TTC549 (cell line): ENCODE measurements at regions not wholly inside any gene's neighbourhood (a gene's known extent, or its start where the extent isn't known, plus 50 kb on each side); places are given as distances from the start of the nearest gene placed in this dataset.

Experiments used
- FAIRE-seq: peaks from 2 replicates; lab custom pipeline; 2012; peaks lifted over from hg19 to GRCh38; lab: Jason Lieb, UNC

DNA sequence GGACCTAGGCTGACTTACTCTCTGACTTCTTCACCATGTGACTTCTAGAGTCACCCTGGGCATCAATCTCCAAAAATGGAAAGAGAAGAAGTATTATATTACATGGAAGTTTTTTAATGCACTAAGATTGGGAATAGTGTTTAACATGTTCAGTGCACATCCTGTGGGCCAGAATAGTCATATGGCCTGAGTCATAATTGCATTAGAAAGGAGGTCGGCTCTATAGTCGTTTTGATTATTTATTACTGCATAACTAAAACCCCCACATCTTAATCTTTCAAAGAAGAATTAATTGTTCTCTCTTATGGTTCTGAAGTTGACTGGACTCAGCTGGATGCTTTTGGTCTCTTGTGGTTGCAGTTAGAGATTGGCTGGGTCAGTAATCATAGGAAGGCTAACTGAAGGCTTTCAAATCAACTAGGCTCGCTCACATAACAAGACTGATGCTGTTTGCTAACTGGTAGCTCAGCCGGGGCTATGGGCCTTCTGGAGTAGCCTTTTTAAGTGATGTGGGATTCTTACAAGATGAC, 810.6 kb upstream of the ADGRL4 start:
- no peak for FAIRE-seq

GRCh38 chr1:79815115-79815514, 808.6 kb upstream of the ADGRL4 start:
- no peak for FAIRE-seq

GRCh38 chr1:79811173-79811572, 804.6 kb upstream of the ADGRL4 start:
- no peak for FAIRE-seq

GRCh38 chr1:79808816-79809475, 802.4 kb upstream of the ADGRL4 start:
- no peak for FAIRE-seq

DNA sequence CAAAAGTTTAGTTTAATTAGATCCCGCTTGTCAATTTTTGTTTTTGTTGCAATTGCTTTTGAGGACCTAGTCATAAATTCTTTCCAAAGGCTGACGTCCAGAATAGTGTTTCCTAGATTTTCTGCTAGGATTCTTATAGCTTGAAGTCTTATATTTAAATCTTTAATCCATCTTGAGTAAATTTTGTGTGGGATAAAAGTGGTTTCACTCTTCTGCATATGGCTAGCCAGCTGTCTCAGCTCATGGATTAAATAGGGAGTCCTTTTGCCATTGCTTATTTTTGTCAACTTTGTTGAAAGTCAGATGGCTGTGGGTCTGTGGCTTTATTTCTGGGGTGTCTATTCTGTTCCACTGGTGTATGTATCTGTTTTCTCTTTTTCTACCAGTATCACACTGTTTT, 801.3 kb upstream of the ADGRL4 start:
- no peak for FAIRE-seq

- no peak for FAIRE-seq
These were observed 791.0 kb upstream of the ADGRL4 start for GRCh38 chr1:79797487-79797886.

DNA sequence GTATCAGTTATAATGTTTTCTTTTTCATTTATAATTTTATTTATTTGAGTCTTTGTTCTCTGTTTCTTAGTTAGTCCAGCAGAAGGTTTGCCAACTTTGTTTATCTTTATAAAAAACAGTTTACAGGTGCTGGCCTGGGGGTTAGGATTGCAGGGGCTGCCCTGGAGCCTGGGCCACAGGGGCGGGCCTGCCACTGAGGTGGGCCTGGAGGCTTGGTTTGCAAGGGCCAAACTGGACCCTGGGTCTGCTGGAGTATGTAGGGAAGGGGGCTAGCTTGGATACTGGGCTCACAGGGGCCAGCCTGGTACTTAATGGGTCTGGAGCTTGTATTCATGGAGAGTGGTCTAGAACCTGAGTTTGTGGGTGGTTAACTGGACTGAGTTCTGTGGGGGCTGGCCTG, 789.9 kb upstream of the ADGRL4 start:
- FAIRE-seq: no peak

- no peak for FAIRE-seq
These were observed 785.8 kb upstream of the ADGRL4 start for GRCh38 chr1:79792219-79792930.

GRCh38 chr1:79791488-79792218, 785.1 kb upstream of the ADGRL4 start:
- no peak for FAIRE-seq

DNA sequence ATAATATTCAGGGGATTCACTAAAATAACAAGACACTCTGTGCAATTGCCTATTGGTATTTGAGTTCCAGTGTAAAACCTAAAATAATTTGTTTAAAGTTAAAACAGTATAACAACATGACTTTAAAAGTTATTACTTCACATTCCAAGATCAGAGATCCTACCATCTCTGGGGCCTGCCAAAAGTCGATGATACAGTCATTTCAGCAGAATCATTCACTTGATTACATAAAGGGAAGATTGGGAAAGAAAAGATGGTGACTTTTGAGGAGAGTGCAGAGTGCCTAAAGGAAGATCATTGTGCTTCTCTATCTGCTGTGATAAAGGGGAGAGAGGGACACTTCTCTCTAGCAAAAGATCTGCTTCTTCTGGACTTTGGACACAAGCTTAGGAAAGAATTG, 784.4 kb upstream of the ADGRL4 start:
- no peak for FAIRE-seq

- no peak for FAIRE-seq
These were observed 781.1 kb upstream of the ADGRL4 start for GRCh38 chr1:79787631-79788030.

- FAIRE-seq: no peak
These were observed 779.4 kb upstream of the ADGRL4 start for GRCh38 chr1:79785964-79786363.

DNA sequence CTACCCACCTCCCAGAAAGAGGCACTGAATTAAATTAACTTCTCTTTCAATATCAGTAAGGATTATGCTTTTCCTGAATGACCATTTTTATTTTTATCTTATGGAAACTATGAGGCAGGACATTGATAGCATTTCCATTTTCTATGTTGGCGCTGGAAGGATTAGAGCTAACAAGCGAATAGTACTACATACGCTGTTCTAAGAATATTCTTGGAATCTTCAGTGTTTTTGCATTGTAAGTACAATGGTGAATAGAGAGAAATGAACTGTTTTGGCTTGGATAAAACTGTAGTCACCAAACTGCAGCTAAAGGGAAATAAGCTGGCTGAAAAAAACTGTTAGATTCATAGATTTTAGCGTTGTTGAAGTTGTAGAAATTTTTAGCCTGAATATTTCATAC, 779.0 kb upstream of the ADGRL4 start:
- no peak for FAIRE-seq

GRCh38 chr1:79781261-79781660, 774.7 kb upstream of the ADGRL4 start:
- no peak for FAIRE-seq

DNA sequence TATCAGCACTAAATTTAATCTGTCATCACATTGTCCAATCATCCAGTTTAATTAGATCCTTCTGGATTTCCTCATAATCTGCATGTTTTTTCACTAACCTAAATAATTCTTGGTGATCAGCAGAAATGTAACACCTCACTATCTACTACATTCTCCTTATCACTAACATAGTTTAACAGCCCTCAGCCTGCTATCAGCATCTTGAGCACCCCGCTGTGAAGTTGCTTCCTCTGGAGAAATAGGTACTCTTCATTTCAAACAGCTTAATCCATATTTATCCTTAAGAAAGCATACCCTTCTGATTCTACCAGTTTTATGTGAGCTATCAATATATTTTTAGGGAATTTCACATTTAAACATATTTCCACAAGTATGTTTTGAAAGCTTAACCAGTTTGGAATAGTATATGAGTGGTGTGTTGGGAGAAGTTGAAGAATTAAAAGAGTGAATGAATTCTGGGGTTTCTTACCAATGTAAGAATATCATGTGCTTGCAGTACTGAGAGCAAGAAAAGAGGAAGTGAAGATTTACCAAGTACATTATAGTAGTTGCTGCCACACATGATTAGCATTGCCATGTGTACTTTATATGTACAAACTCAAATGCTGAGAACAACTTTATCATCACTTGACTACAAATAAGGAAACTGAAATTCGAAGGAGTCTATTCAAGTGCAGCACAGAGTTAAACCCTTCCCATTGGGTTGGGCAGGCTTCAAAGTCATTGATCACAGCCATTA, 771.1 kb upstream of the ADGRL4 start:
- no peak for FAIRE-seq

DNA sequence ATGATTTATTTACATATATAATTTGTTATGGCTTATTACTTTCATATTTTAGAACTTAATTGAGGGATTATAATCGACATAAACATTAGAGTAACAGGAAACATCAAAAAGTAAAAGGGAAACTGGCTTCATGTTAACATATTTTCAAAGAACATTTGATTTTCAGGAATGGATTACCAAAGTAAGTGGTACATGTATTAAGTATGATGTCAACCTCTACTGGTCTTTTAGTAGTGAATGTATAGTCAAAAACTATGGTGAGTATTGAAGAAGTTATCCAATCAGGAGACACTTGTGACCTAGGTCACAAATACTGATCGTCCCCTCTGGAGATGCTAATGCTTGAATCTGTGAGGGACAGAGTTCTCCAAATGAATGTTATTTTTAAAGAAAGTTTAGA, 768.9 kb upstream of the ADGRL4 start:
- no peak for FAIRE-seq

- no peak for FAIRE-seq
These were observed 766.9 kb upstream of the ADGRL4 start for GRCh38 chr1:79773385-79773784.

GRCh38 chr1:79762461-79762860, 755.9 kb upstream of the ADGRL4 start:
- FAIRE-seq: no peak

DNA sequence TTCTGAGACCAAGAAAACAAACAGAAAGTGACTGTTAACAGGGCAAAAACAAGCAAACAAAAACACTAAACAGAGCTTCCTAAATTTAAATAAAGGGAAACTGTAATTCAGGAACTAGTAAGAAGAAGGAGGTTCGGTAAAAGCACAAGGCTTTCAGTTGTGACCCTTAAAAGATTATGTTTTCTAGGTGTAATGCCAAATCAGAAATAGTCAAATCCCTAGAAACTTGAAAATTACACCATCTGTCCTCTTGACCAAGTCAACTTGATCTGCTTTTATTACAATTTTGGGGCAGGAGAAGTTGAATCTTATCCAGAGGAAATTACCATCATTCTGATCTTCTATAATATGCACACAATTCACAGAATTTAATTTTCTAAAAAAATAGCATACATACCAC, 754.0 kb upstream of the ADGRL4 start:
- FAIRE-seq: no peak

DNA sequence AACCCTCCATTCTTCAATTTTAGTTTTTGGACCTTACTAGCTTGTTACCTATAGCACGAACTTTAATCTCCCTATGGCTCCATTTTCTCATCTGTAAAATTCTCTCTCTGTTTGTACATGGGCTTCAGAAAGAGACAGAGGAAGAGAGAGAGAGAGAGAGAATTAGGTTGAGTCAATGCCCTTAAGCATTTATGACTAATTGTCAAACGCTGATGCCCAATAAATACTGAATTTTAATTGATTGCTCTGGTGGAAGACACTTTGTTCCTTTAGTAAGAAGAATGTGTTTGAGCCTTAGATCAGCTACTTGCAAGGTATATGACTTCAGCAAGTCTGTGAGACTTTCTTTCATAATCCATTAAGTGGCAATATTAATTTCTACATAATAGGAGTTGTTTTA, 743.1 kb upstream of the ADGRL4 start:
- no peak for FAIRE-seq

DNA sequence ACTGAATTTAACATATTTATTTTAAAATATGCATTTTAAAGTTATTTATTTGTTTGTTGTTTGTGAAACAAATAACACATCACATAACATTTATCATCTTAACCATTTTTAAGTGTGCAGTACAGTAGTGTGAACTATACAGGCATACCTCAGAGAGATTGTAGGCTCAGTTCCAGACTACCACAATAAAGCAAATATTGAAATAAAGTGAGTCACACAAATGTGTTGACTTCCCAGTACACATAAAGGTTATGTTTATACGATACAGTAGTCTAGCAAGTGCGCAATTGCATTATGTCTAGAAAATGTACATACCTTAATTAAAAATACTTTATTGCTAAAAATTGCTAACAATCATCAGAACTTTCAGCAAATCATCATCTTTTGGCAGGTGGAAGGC, 739.4 kb upstream of the ADGRL4 start:
- no peak for FAIRE-seq

DNA sequence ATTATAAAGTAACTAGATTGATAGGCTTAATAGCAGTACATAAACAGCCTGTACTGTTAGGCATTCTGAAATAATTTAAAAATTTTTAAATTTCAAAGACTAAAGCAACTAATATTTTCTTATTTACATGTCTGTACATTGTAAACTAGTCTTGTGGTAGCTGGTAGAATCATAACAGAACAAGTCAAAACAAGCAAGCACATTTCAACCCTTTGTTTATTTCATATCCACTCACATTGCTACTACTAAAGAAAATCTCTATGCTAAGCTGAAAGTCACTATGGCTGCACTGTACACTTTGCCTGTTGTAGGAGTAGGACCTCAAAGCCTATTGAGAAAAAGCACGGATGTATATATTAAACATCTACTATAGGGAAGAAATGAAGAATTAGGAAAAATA, 738.2 kb upstream of the ADGRL4 start:
- FAIRE-seq: no peak
